Endodermal cell (in vitro differentiated cells): ENCODE measurements at regions not wholly inside any gene's neighbourhood (a gene's known extent, or its start where the extent isn't known, plus 50 kb on each side); places are given as distances from the start of the nearest gene placed in this dataset.
"Not testable (repeated sequence)": the region's sequence is repeated elsewhere in the genome, so short reads cannot be mapped to it uniquely, and the experiment has no call there.

ENCODE experiments used
- DNase-seq: peaks from one replicate; pipeline ENCODE4 v3.0.0-alpha.2; 2017
- H3K27ac ChIP-seq: 2 replicates; pipeline ENCODE4 v1.5.1; 2013; ENCODE audit warnings: mild to moderate bottlenecking, low read depth, low read length, moderate library complexity
- H3K27me3 ChIP-seq: 2 replicates; pipeline ENCODE4 v1.6.1; 2013; ENCODE audit warnings: mild to moderate bottlenecking, low read length, moderate library complexity; ENCODE audit not compliant: insufficient read depth, control insufficient read depth, poor library complexity, severe bottlenecking
- H3K36me3 ChIP-seq: 2 replicates; pipeline ENCODE4 v1.7.0; 2013; ENCODE audit warnings: mild to moderate bottlenecking, low read length, moderate library complexity; ENCODE audit not compliant: control insufficient read depth, insufficient read depth
- H3K4me1 ChIP-seq: one replicate; pipeline ENCODE4 v1.7.0; 2013; ENCODE audit warnings: low read length; ENCODE audit not compliant: control insufficient read depth, insufficient read depth
- H3K4me3 ChIP-seq: 2 replicates; pipeline ENCODE4 v1.5.1; 2013; ENCODE audit warnings: mild to moderate bottlenecking, low read length, moderate library complexity
- H3K9ac ChIP-seq: 2 replicates; pipeline ENCODE4 v1.6.1; 2013; ENCODE audit warnings: mild to moderate bottlenecking, low read length, moderate library complexity; ENCODE audit not compliant: poor library complexity, severe bottlenecking; ENCODE audit errors: extremely low read depth
- H3K9me3 ChIP-seq: 2 replicates; pipeline ENCODE4 v1.6.1; 2013; ENCODE audit warnings: mild to moderate bottlenecking, low read length, moderate library complexity; ENCODE audit not compliant: control insufficient read depth
- H3K27ac Mint-ChIP-seq: 2 replicates; pipeline ENCODE4 v1.8.0; 2020; ENCODE audit warnings: mixed read lengths
- H3K27me3 Mint-ChIP-seq: 2 replicates; pipeline ENCODE4 v1.8.0; 2021; ENCODE audit warnings: mild to moderate bottlenecking, mixed read lengths; ENCODE audit not compliant: insufficient read depth
- H3K36me3 Mint-ChIP-seq: 2 replicates; pipeline ENCODE4 v1.8.0; 2020; ENCODE audit warnings: low read depth, mixed read lengths
- H3K4me1 Mint-ChIP-seq: 2 replicates; pipeline ENCODE4 v1.8.0; 2020; ENCODE audit warnings: mixed read lengths
- H3K4me3 Mint-ChIP-seq: 2 replicates; pipeline ENCODE4 v1.8.0; 2020; ENCODE audit warnings: mild to moderate bottlenecking, moderate library complexity, mixed read lengths
- H3K9me3 Mint-ChIP-seq: 2 replicates; pipeline ENCODE4 v1.8.0; 2020; ENCODE audit warnings: mild to moderate bottlenecking, mixed read lengths
- WGBS, 2 experiments: methylation state at CpG; one replicate each; pipeline versions ENCODE4 v1.1.5 to v1.1.7; 2013; ENCODE audit warnings: missing lambda C conversion rate in 2 of 2, mixed read lengths in 1 of 2; ENCODE audit not compliant: insufficient coverage in 1 of 2, insufficient read length in 1 of 2; 5-methylcytosine and 5-hydroxymethylcytosine counted together
- TF ChIP-seq, protein P1 (sequence below): fragments of 200-600 bp; sonication (generic); conservative IDR thresholded peaks from 2 replicates; pipeline ENCODE4 v1.5.0; 2021; ENCODE audit warnings: antibody characterized with exemption, mild to moderate bottlenecking

DNA sequence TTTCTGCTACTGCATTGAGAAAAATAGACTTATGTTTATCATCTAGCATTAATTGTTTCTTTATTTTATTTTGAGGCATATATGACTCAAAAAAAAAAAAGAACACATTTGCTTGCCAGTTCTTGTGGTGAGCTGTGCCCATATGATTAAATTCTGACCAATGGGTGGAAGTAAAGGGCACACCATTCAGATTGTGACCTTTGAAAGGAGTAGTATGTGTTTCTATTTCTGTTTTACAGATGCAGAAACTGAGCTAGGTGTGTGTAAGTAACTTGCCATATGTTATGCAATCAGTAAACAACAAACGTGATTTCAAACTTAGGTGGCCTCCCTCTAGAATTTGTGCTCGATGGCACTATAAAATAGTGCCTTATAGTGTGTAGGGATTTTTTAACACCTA is 368.1 kb upstream of the EDIL3 start:
- Histone ChIP-seq H3K36me3 (no peaks in the 10 kb centered on the region), H3K27ac (no peak overlapping the region), H3K4me3 (no peak overlapping the region), H3K27me3 (no peaks in the 10 kb centered on the region), H3K9me3 (no peaks in the 10 kb centered on the region), H3K9ac (no peak overlapping the region), H3K4me1 (no peaks in the 10 kb centered on the region)
- Mint-ChIP-seq H3K27ac (no peak overlapping the region), H3K36me3 (no peaks in the 10 kb centered on the region), H3K9me3 (no peaks in the 10 kb centered on the region), H3K27me3 (no peaks in the 10 kb centered on the region), H3K4me1 (no peaks in the 10 kb centered on the region), H3K4me3 (no peak overlapping the region)
- DNase-seq = no peak
- TF ChIP-seq, protein P1, sequence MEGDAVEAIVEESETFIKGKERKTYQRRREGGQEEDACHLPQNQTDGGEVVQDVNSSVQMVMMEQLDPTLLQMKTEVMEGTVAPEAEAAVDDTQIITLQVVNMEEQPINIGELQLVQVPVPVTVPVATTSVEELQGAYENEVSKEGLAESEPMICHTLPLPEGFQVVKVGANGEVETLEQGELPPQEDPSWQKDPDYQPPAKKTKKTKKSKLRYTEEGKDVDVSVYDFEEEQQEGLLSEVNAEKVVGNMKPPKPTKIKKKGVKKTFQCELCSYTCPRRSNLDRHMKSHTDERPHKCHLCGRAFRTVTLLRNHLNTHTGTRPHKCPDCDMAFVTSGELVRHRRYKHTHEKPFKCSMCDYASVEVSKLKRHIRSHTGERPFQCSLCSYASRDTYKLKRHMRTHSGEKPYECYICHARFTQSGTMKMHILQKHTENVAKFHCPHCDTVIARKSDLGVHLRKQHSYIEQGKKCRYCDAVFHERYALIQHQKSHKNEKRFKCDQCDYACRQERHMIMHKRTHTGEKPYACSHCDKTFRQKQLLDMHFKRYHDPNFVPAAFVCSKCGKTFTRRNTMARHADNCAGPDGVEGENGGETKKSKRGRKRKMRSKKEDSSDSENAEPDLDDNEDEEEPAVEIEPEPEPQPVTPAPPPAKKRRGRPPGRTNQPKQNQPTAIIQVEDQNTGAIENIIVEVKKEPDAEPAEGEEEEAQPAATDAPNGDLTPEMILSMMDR = no peak
- WGBS, 2 experiments = 92 to 100% methylated on average over 2 of the region's 2 CpGs

DNA sequence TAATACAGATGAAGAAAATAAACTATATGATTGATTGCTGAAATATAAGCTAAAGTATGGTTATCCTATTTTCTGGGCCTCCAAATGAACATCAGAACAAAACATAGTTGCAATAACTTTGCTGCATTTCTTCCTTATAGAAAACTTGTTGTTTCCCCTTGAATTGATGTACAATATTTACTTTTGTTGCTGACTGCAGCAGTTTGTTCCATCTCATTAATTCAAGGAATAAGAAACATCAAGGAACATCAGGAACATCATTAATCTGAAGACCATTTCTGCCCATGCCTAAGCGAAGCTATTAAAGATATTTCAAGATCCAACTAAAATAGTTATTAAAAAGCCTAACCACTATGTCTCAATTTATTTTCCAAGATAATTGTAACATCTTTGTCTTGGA is 363.6 kb upstream of the EDIL3 start:
- H3K27ac Mint-ChIP-seq = no peak overlapping the region
- no peaks in the 10 kb centered on the region for H3K27me3 ChIP-seq
- no peaks in the 10 kb centered on the region for H3K4me1 ChIP-seq
- no peaks in the 10 kb centered on the region for H3K9me3 Mint-ChIP-seq
- H3K36me3 Mint-ChIP-seq = no peaks in the 10 kb centered on the region
- WGBS, 2 experiments = 83% methylated on average over 1 of the region's 1 CpG; no CpG with 5 or more reads in 1 of the 2 experiments
- H3K36me3 ChIP-seq = no peaks in the 10 kb centered on the region
- no peak overlapping the region for H3K9ac ChIP-seq
- DNase-seq = no peak
- H3K4me3 Mint-ChIP-seq = no peak overlapping the region
- TF ChIP-seq, protein P1 = no peak
- H3K27me3 Mint-ChIP-seq = no peaks in the 10 kb centered on the region
- H3K4me1 Mint-ChIP-seq = no peaks in the 10 kb centered on the region
- no peak overlapping the region for H3K27ac ChIP-seq
- H3K4me3 ChIP-seq = no peak overlapping the region
- no peaks in the 10 kb centered on the region for H3K9me3 ChIP-seq

DNA sequence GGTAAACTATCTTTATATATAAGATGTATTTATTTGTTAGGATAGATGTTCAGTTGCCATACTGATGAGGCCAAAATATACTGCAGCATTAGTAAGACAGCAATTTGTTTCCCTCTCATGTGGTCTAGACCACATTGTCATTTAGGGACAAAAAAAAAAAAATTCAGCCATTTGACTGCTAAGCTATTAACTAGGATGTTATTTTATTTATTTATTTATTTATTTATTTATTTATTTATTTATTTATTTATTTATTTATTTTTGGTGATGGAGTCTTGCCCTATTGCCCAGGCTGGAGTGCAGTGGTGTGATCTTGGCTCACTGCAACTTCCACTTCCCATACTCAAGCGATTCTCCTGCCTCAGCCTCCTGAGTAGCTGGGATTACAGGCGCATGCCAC is 361.6 kb upstream of the EDIL3 start:
- H3K9me3 Mint-ChIP-seq, H3K4me3 ChIP-seq, H3K4me1 Mint-ChIP-seq, DNase-seq, H3K27me3 Mint-ChIP-seq, H3K36me3 ChIP-seq, H3K9ac ChIP-seq, H3K27ac ChIP-seq, H3K27ac Mint-ChIP-seq, H3K36me3 Mint-ChIP-seq, H3K4me3 Mint-ChIP-seq, H3K9me3 ChIP-seq, H3K4me1 ChIP-seq, H3K27me3 ChIP-seq: not testable (repeated sequence)
- WGBS, 2 experiments = 92% methylated on average over 2 of the region's 2 CpGs; no CpG with 5 or more reads in 1 of the 2 experiments

DNA sequence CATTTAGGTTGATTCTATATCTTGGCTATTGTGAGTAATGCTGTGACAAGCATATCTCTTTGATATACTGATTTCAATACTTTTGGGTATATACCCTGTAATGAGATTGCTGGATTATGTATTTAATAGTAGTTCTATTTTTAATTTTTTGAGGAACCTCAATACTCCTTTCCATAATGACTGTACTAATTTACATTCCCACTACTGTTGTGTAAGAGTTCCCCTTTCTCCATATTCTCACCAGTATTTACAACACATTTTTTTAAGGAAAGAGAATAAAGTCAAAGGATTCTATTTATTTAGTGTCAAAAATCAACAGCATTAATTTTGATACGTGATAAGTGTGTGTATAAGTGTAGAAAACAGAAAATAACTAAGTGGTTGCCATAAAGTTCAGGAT is 356.4 kb upstream of the EDIL3 start:
- WGBS, 2 experiments = 67 to 89% methylated on average over 1 of the region's 1 CpG
- Mint-ChIP-seq H3K36me3 (no peaks in the 10 kb centered on the region), H3K4me1 (no peaks in the 10 kb centered on the region), H3K9me3 (peaks cover under 1% of the 10 kb centered on the region), H3K27ac (no peak overlapping the region), H3K4me3 (no peak overlapping the region), H3K27me3 (no peaks in the 10 kb centered on the region)
- H3K9me3 ChIP-seq = no peaks in the 10 kb centered on the region
- no peak overlapping the region for H3K9ac ChIP-seq
- no peak overlapping the region for H3K27ac ChIP-seq
- no peaks in the 10 kb centered on the region for H3K27me3 ChIP-seq
- no peak overlapping the region for H3K4me3 ChIP-seq
- no peaks in the 10 kb centered on the region for H3K36me3 ChIP-seq
- TF ChIP-seq, protein P1 = no peak
- DNase-seq = no peak
- no peaks in the 10 kb centered on the region for H3K4me1 ChIP-seq
